ENCODE measurements at regions not wholly inside any gene's neighbourhood (a gene's known extent, or its start where the extent isn't known, plus 50 kb on each side); places are given as distances from the start of the nearest gene placed in this dataset.

DNA sequence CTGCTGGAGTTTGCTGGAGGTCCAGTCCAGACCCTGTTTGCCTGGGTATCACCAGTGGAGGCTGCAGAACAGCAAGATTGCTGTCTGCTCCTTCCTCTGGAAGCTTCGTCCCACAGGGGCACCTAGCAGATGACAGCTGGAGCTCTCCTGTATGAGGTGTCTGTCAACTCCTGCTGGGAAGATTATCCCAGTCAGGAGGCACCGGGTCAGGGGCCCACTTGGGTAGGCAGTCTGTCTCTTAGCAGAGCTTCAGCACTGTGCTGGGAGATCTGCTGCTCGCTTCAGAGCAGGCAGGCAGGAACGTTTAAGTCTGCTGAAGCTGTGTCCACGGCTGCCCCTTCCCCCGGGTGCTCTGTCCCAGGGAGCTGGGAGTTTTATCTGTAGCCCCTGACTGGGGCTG lies 96.8 kb upstream of the SLC35F1 start:
- no peak for TF ChIP-seq YY1 (IDR thresholded peaks at IDR 0.05)
- TF ChIP-seq, protein P1, sequence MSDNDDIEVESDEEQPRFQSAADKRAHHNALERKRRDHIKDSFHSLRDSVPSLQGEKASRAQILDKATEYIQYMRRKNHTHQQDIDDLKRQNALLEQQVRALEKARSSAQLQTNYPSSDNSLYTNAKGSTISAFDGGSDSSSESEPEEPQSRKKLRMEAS (IDR thresholded peaks at IDR 0.05), result no peak
- TF ChIP-seq, protein P2, sequence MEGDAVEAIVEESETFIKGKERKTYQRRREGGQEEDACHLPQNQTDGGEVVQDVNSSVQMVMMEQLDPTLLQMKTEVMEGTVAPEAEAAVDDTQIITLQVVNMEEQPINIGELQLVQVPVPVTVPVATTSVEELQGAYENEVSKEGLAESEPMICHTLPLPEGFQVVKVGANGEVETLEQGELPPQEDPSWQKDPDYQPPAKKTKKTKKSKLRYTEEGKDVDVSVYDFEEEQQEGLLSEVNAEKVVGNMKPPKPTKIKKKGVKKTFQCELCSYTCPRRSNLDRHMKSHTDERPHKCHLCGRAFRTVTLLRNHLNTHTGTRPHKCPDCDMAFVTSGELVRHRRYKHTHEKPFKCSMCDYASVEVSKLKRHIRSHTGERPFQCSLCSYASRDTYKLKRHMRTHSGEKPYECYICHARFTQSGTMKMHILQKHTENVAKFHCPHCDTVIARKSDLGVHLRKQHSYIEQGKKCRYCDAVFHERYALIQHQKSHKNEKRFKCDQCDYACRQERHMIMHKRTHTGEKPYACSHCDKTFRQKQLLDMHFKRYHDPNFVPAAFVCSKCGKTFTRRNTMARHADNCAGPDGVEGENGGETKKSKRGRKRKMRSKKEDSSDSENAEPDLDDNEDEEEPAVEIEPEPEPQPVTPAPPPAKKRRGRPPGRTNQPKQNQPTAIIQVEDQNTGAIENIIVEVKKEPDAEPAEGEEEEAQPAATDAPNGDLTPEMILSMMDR (IDR thresholded peaks at IDR 0.05; ENCODE audit: low read depth, low read length, missing input control), result no peak
- no peak for TF ChIP-seq GABPA (IDR thresholded peaks at IDR 0.05 in 1 of 2, conservative IDR thresholded peaks at IDR 0.05 in 1 of 2)
- TF ChIP-seq RAD21 (IDR thresholded peaks at IDR 0.05), result no peak
- no peak for TF ChIP-seq TAF1 (conservative IDR thresholded peaks at IDR 0.05)
- TF ChIP-seq, protein P3, sequence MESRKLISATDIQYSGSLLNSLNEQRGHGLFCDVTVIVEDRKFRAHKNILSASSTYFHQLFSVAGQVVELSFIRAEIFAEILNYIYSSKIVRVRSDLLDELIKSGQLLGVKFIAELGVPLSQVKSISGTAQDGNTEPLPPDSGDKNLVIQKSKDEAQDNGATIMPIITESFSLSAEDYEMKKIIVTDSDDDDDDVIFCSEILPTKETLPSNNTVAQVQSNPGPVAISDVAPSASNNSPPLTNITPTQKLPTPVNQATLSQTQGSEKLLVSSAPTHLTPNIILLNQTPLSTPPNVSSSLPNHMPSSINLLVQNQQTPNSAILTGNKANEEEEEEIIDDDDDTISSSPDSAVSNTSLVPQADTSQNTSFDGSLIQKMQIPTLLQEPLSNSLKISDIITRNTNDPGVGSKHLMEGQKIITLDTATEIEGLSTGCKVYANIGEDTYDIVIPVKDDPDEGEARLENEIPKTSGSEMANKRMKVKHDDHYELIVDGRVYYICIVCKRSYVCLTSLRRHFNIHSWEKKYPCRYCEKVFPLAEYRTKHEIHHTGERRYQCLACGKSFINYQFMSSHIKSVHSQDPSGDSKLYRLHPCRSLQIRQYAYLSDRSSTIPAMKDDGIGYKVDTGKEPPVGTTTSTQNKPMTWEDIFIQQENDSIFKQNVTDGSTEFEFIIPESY (IDR thresholded peaks at IDR 0.05), result no peak
- no peak for TF ChIP-seq JUND (IDR thresholded peaks at IDR 0.05)
- no peak for TF ChIP-seq EGR1 (IDR thresholded peaks at IDR 0.05; ENCODE audit: low read depth in 2 of 2)
- no peak for TF ChIP-seq SP1 (IDR thresholded peaks at IDR 0.05)
- no peak for TF ChIP-seq RXRA (IDR thresholded peaks at IDR 0.05)
